DMS53 treated with DMSO at 0.1 percent for 48 hours (cell line): ENCODE measurements at regions not wholly inside any gene's neighbourhood (a gene's known extent, or its start where the extent isn't known, plus 50 kb on each side); places are given as distances from the start of the nearest gene placed in this dataset.

Source experiments
- DNase-seq: peaks from one replicate; lab custom pipeline; 2025; ENCODE audit not compliant: unreplicated experiment; lab: John Stamatoyannopoulos, UW

DNA sequence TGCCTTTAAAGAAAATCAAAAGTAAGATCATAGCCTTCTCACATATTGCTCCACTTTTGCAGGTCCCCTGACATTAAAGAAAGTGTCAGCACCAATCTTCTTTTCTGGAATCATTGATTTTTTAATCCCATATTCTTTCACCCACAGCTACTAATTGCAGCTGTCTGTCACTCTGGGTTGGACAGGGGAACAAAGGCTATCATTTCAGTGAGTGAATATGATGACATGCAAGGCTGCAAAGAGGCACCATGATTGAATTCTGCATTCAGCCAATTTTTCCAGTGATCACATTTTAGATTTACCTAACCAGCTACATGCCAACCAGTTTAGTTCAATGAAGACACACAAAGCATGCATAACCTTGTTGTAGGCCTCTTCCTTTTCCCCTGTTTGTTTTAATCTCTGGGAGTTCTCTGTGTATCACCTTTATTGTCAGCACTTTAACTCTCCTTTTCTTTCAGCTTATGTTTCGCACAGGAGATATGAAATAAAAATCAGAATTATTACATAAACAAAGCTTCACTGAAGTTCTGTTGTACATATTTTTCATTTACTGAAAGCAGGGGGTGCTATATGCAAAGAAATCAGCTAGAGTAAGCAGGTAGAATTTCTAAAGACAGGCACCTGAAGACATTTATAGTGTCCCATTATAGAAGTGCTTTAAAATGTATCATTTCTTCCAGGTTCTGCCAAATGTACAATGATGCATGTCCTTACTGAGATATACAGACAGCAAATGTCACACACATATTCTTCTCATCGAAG, 584.8 kb downstream of the PLA2G4A start:
- DNase-seq: peak; percentile 40

DNA sequence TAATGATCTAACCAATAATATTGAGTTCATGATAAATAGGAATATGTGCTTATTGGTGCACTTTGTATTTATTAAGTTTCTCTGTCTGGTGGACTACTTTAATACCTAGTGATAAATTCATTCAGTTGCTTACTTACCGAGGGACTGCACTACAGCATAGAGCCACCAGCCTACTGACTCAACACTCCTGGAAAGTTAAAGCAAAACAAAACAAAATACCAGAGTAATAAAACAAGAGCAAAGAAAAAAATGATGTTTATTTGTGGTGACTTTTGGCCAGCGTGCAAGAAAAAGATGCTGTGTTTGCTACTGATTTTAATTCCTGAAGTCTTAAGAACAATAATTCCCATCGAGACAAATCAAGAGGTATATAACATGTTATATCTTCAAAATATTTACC, 586.3 kb downstream of the PLA2G4A start:
- DNase-seq: no peak

DNA sequence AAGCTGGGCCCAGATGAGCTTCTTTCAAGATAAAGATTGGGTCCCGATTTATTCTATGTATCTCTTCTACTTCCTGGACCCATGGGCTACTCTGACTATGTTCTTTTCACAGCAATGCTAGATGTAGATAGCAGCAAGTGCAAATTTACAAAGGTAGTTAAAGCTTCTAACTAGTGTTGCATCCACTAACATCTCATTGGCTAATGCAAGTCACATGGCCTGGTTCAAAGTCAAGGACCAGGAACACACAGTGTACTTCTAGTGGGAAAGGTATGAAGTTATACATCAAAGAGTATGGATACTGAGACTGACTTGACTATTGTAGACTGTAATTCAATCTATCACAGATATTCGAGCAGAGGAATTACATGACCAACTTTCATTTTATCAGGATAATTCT, 588.8 kb downstream of the PLA2G4A start:
- DNase-seq: no peak

DNA sequence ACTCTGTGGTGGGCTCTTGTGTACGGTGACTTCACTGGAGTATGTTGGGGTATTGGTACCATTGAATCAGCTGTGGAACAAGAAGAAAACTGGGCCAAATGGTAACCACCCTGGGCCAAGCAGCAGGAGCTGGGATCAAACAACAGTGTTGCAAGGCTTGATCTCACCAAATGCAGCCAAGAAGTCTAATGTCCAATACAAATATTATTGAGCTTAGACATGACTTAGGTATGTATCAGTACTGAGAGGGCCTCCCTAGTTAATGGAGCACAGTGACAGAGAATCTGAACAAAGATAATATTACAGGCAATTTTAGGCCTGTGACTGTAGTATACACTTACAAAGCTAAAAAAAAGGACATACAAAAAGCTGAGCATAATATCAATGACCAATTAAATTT, 604.8 kb downstream of the PLA2G4A start:
- no peak for DNase-seq

DNA sequence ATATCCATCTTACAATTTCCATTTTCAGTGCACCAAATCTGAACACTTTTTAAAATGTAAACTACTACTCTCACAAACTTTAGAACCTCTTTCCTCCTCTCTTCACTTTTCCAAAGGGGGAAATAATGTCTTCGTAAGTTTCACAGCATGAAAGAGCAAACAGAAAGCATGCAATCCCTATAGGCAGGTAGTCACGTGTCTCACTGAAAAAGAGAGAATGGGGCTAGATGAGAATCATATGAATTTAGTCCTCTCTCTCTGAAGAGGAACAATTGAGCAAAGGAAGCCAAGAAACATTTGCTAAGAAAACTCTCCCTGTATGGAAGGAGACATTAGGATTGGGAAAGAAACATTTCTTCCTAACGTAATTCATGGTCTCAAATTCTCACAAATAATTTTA, 613.9 kb downstream of the PLA2G4A start:
- DNase-seq: no peak

DNA sequence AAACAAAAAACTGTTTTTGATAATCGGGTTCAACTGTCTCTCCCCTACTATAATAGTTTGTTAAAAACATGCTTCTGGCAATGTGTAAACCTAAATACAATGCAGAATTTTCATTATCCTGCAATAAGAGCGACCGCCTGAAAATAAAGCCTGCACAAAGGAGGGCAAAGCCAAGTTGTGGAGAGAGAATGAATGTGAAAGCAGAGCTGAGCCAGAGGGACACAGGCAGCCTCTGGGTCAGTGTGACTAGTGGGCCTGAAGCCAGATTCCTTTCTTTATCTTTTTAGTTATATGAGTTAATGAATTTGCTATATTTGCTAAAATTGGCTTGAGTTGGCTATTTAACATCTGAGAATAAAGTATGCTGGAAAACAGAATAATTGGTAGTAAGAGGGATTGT, 615.2 kb downstream of the PLA2G4A start:
- no peak for DNase-seq

DNA sequence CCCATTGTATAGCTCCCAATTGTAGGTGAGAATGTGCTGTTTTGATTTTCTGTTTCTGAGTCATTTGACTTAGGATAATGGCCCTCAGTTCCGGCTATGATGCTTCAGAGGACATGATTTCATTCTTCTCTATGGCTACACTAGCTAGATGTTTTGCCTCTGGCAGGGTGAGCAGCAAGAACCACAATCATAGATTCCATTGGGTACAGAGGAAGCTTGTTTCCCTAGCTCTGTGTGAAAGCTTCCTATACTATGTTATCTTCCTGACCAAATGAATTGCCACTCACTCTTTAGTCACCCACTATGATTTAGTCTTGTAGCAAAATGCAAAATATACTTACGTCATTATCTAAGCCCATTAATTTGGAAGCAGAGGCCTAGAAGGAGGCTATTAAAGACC, 616.3 kb downstream of the PLA2G4A start:
- DNase-seq: no peak

DNA sequence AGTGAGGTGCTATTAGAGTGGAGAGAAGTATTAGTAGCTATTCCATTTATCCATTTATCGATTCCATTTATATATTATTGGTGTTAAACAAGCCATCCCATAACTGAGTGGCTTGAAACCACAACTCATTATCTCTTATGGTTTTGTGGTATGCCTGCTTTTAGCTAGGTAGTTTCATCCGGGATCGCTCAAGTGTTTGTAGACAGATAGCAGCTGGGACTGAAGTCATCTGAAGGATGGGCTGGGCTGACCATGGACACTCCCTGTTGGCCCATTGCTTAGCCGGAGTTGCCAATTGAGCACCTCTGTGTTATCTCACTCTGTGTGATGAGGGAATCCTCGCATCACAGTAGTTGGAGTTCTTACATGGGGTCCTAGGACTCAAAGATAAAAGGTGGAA, 622.5 kb downstream of the PLA2G4A start:
- DNase-seq: peak; percentile 67

DNA sequence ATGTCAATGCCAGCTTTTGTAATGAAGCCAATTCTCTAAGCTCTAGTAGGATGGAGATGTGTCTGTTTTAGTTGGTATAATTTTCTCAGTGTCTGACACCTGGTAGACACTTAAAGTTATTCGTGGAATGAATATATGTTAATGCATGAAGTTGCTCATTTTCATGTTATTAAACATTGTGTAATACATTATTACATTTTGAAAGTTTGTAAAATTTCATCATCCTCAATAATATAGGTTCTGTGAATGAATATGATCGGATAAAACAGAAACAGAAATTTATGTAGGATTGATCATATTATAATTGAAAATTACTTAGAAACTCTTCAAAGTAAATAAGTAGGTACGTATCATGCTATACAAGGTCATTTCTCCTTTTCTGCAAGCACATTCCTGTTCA, 625.3 kb downstream of the PLA2G4A start:
- no peak for DNase-seq

DNA sequence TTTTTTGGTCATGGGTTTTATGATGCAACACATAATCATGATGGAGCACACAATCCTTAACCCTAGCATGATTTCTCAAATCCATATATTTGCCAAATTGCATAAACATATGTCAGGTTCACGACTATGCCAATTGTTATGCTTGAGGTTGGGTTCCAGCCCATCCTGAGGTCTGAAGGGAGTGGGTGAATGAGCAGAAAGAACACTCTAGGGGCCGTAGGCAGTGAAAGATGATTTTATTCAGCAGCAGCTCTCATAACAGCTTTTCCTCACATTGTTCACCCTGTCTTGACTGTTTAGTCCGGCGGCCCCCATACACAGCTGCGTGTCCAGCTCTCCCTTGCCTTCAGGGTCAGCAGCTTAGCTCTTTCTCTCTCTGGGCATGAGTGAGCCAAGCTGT, 627.7 kb downstream of the PLA2G4A start:
- DNase-seq: no peak

DNA sequence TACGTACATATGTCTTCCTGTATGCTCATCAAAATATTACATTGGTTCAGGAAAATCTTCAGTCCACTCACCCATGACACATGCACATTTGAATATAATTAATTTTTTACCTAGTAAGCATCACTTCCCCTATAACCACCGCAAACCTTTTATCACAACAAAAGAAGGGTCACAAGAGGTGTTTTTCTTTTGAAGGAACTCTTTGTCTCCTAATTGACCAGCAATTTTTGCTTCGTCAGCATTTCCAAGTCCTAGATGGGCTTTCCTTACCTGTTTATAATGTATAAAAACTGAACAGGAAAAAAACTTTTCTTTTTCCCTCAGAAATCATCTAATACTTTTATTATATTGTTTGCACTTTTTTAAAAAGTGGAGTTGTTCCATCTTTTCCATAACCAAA, 631.3 kb downstream of the PLA2G4A start:
- DNase-seq: no peak

DNA sequence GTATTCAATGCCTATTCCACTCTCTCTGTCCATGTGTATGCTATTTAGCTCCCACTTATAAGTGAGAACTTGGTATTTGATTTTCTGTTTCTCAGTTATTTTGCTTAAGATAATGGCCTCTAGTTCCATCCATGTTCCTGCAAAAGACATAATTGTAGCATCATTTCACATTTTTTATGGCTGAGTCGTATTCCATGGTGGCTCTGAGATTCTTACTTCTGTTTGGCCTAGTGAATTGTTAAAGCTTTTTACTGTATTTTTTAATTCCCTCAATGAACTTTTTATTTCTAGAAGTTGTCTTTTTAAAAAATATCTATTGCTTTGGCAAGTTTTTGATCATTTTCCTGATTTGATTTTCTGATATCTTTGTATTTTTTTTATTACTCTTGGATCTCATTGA, 635.6 kb downstream of the PLA2G4A start:
- DNase-seq: no peak

DNA sequence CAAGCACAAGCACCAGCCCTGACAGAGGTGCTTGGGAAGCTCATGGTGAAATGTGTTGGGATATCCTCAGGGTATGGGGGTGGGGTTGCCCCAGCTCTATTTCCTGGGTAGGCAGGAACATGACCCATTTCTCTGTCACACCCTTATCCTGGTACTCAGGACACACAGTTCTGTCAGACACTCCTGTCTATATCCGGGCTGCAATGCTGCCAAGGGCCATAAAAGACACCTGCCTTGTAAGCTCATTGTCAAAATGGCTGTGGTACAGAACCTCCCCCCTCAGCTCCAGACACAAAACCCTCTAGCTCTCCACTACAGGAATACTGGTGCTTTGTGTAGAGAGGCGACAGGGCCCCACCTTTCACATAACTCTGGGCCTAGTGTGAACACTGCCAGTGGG, 636.7 kb downstream of the PLA2G4A start:
- DNase-seq: no peak

DNA sequence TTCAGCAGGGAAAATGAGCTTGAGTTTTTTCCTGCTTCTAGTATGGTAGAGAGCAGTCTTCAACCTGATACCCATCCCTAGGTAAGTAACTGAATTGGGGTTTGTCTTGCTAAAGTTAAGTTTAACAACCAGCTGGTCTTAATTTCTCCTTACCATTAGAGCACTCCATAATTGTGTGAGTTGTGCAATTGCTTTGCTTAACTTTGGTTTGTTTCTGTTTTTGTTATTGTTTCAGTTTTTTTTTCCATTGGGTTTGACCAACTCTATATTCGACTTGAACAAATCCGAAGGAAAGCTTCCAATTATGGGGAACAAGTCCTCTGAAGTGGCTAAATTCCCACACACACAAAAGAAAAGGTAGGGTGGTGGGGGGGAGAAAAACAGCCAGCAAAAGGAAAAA, 641.1 kb downstream of the PLA2G4A start:
- no peak for DNase-seq

DNA sequence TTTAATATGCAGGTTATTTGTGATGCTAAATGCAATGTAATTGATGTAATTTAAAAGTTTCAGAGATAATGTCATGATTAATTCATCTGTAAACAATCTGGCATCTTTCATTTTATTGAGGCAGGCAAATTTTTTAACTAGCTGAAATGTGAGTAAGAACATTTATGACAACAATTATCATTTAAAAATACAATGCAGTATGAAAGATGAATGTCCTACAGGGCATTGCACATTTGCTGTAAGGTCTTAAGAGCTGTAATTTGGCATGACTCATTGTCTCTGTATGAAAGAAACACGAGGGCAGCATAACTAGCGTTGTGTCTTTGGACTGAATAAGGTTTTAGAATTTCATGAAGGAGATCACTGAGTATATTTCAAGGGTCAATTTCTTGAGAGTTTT, 642.8 kb downstream of the PLA2G4A start:
- no peak for DNase-seq

DNA sequence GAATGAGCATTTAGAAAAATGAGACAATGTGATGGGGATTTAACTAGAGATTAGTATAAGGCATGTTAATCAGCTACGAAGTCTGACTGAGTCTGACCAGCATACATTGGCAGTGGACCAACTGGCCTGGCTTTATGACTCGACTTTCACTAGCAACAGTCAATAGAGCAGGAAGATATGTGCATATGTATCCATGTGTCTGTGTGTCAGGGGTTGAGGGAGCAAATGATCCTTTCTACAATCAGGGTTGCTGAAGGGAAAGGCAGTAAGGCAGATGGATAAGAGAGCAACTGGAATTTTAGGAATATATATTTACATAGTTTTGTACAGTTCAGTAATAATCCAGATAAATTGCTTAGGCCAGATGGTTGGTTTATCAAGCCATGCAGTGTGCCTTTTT, 645.6 kb downstream of the PLA2G4A start:
- no peak for DNase-seq

DNA sequence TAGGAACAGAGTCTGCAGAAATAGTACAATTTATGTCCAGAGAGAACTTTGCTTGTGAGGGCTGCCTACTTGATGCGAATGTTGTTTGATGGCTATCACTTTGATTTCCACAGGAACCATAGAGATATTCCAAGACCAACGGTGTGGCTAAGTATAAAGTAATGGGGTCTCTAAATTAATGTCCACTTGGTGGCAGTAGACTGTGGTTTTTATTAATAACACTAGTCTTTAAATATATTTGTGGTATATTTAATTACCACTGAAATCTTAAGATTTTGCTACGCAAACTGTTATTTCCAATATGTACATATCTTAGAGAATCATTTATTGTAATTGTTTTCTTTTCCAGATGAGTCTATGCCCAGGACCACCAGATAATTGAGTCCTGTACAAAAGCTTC, 647.9 kb downstream of the PLA2G4A start:
- DNase-seq: peak; percentile 12

DNA sequence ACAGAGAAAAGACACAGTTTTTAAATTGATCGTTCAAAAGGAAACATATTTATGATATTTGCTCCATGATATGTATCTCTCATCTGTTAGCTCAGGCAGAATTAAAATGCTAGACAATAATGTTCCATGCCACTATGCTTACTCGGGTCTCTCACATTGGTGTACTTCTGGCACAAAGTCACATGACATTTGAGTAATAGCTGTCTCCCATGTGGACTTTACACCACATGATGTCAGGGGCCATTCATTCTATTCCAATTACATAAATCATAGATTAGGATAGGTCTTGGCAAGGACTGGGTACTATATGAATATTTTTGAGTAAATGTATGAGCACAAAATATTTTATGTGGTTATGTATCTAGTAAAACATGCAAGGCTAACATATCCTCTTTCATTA, 648.4 kb downstream of the PLA2G4A start:
- DNase-seq: no peak

DNA sequence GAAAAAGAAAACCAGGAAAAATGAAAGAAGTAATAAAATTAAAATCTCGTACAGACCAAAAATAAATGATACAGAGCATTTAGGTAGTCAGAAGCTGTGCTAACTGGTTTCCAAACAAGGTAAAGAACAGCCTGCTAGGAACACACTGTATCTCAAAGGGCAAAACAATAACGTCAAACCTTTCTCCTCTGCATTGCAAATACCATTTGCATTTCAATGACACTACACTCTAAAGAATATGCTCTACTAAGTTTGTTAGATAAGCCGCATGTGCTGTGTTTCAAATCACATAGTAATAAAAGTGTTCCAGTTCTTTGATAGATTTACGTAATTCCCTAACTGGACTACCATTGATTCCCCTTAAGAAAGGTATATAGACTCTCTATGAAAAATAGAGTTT, 648.8 kb downstream of the PLA2G4A start:
- DNase-seq: no peak

DNA sequence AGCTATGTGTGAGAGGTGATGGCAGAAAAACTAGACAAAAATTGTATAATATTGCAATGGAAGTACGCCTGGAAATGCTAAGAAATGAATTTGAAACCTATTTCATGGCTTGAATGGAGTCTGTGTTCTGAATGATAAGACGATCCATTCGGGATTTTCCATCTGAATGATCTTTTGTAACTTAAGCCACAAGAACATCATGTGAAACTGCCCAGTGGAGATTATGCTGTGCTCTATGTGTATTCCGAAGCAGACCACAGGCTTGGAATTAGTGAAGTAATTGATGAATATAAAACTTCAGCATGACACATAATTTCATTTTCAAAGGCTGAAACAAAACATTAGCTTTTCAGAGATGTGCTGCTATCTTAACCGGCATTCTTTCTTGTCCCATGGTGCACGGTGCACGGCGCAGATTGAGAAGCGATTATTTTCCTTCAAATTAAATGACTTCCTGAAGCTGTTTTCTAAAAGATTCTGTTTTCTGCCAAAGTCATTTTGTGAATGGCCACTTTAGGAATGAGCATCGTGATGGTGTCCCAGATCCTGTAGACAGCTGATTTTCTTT, 652.9 kb downstream of the PLA2G4A start:
- DNase-seq: no peak

DNA sequence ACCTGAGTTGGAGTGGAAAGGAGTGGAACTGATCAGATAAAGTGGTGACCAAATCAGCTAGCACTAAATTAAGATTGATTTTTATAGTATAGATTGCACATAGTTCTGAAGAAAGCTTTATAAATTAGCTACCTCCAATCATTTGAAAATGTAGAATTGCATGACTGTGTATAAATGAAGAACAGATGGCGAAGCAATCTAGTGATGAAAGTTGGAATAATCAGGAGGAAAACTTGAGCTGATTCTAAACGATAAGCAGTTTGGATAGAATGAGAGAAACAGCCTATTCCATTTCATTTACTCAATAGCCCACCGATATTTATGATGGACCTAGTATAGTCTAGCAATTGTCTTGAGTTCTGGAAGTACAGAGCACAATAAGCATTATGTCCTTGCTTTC, 661.5 kb downstream of the PLA2G4A start:
- no peak for DNase-seq

DNA sequence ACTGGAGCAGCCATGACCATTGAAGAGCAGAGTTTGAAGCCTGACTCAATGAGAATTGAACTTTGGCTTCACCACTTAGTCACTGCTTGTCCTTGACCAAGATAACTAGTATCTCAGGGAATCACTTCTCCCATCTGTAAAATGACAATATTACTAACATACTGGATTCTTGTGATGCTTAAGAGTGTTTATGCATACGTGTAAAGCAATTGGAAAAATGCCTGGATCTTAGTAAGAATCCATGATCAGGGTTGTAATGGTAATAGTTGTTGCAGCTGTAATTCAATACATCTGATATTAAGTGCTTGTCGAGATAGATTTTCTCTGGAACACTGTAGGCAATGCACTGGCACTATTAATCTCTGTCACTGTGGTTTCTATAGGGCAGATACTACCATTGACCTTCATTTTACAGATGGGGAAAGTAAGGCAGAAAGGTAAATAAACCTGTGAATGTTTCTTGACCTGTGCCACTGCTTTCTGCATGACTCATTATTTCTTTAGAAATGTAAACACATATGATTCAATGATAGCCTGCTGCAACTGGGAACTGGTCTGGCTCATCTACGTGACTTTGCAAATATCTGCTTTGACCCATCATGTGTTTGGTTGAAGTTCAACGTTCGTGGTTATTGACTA, 662.5 kb downstream of the PLA2G4A start:
- peak; percentile 79 for DNase-seq

DNA sequence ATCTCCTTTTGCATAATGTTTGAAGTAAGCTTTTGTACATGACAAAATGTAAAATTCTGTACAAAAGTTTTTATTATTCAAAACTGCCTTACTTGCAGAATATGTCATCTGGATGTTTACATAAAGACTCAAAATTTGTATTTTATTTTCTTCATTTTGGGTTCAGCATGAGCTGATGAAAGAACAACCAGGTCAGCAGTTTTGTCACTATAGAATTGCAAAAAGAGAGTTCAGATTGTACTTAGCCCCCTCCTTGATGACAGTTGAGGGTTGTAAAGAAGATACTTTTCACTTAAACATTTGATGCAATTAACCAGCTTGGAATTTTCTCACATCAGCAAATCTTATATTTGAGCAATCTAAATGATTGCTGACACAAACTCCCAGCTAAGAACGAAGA, 669.3 kb downstream of the PLA2G4A start:
- DNase-seq: no peak
